HEK293 (cell line): ENCODE measurements at regions not wholly inside any gene's neighbourhood (a gene's known extent, or its start where the extent isn't known, plus 50 kb on each side); places are given as distances from the start of the nearest gene placed in this dataset.

ENCODE experiments used
- CTCF ChIA-PET: fragments of 350-600 bp; formaldehyde crosslinking; extraction: SDS; loops from one replicate; lab custom pipeline; 2021; ENCODE audit warnings: antibody characterized with exemption; lab: Yijun Ruan, JAX
- POLR2A ChIA-PET: fragments of 300-600 bp; formaldehyde crosslinking; extraction: SDS; loops from one replicate; lab custom pipeline; 2020; ENCODE audit warnings: antibody characterized with exemption, inconsistent platforms; lab: Yijun Ruan, JAX
- H3K27ac ChIP-seq: fragments of 200-500 bp; sonication (Bioruptor generic); 2 replicates; pipeline ENCODE4 v1.5.1; 2014; ENCODE audit warnings: low read depth, low read length, control low read depth, inconsistent platforms; ENCODE audit errors: extremely low read depth
- H3K36me3 ChIP-seq, 2 experiments: fragments of 200-500 bp in 1 of 2; sonication (Bioruptor generic) in 1 of 2; 1 replicate in 1 of 2; 2 replicates in 1 of 2; pipeline ENCODE4 v1.5.1; 2014 to 2017; ENCODE audit warnings: inconsistent platforms in 2 of 2, low read length in 2 of 2; ENCODE audit not compliant: control insufficient read depth in 2 of 2, insufficient read depth in 1 of 2
- H3K4me1 ChIP-seq: fragments of 200-500 bp; sonication (Bioruptor generic); 2 replicates; pipeline ENCODE4 v1.5.1; 2014; ENCODE audit warnings: mild to moderate bottlenecking, low read length, inconsistent platforms; ENCODE audit not compliant: control insufficient read depth, insufficient read depth
- H3K4me3 ChIP-seq: 2 replicates; pipeline ENCODE4 v1.5.1; 2011; ENCODE audit warnings: low read depth, mild to moderate bottlenecking, control low read depth, low read length, moderate library complexity
- H3K9me3 ChIP-seq: fragments of 200-500 bp; sonication (Bioruptor generic); 2 replicates; pipeline ENCODE4 v1.5.1; 2014; ENCODE audit warnings: low read depth, low read length, inconsistent platforms; ENCODE audit not compliant: control insufficient read depth, insufficient read depth
- MEIS1 ChIP-seq: sonication (generic); formaldehyde crosslinking; IDR thresholded peaks from 2 replicates; pipeline ENCODE4 v1.8.1; 2022; ENCODE audit warnings: missing genetic modification reagents, mild to moderate bottlenecking, borderline replicate concordance
- PRDM1 ChIP-seq: fragments of 450-650 bp; formaldehyde crosslinking; IDR thresholded peaks from 2 replicates; pipeline ENCODE4; 2016; ENCODE audit warnings: missing biosample characterization, missing genetic modification characterization
- SETDB1 ChIP-seq: IDR thresholded peaks from one replicate; pipeline ENCODE4 v1.6.1; 2017; ENCODE audit warnings: mild to moderate bottlenecking, low read length, moderate library complexity, mixed read lengths; ENCODE audit not compliant: insufficient read length
- ZBTB7A ChIP-seq: fragments of 450-650 bp; formaldehyde crosslinking; IDR thresholded peaks from 2 replicates; pipeline ENCODE4 v1.5.1; 2016; ENCODE audit warnings: low read depth, missing biosample characterization, missing genetic modification characterization
- ZFHX2 ChIP-seq: fragments of 450-650 bp; formaldehyde crosslinking; conservative IDR thresholded peaks from 2 replicates; pipeline ENCODE4 v1.5.1; 2016; ENCODE audit warnings: missing biosample characterization, missing genetic modification characterization
- ZNF223 ChIP-seq: fragments of 450-650 bp; formaldehyde crosslinking; IDR thresholded peaks from 2 replicates; pipeline ENCODE4 v1.5.1; 2016; ENCODE audit warnings: missing biosample characterization, missing genetic modification characterization
- ZNF24 ChIP-seq: fragments of 450-650 bp; formaldehyde crosslinking; IDR thresholded peaks from 2 replicates; pipeline ENCODE4 v1.5.1; 2016; ENCODE audit warnings: missing biosample characterization, missing genetic modification characterization
- ZNF274 ChIP-seq, 2 experiments: fragments of 200-500 bp in 1 of 2; fragments of 450-650 bp in 1 of 2; sonication (Bioruptor generic) in 1 of 2; formaldehyde crosslinking in 1 of 2; IDR thresholded peaks; 2 replicates each; pipeline versions ENCODE4 v1.5.1 to v1.6.1; 2014 to 2016; ENCODE audit warnings: borderline replicate concordance in 1 of 2, inconsistent platforms in 1 of 2, low read length in 1 of 2, missing biosample characterization in 1 of 2, missing genetic modification characterization in 1 of 2
- ZNF311 ChIP-seq: fragments of 450-650 bp; formaldehyde crosslinking; IDR thresholded peaks from 2 replicates; pipeline ENCODE4 v1.5.1; 2017; ENCODE audit warnings: missing biosample characterization, missing genetic modification characterization, borderline replicate concordance
- ZNF341 ChIP-seq: fragments of 450-650 bp; formaldehyde crosslinking; IDR thresholded peaks from 2 replicates; pipeline ENCODE4; 2016; ENCODE audit warnings: low read depth, missing biosample characterization, missing genetic modification characterization
- ZNF433 ChIP-seq: fragments of 450-650 bp; formaldehyde crosslinking; IDR thresholded peaks from 2 replicates; pipeline ENCODE4 v1.5.1; 2016; ENCODE audit warnings: missing biosample characterization, missing genetic modification characterization, low read depth
- ZNF473 ChIP-seq: fragments of 450-650 bp; formaldehyde crosslinking; IDR thresholded peaks from 2 replicates; pipeline ENCODE4 v1.5.1; 2017; ENCODE audit warnings: missing biosample characterization, missing genetic modification characterization
- ZNF610 ChIP-seq: fragments of 450-650 bp; formaldehyde crosslinking; IDR thresholded peaks from 2 replicates; pipeline ENCODE4 v1.5.1; 2016; ENCODE audit warnings: missing biosample characterization, missing genetic modification characterization, borderline replicate concordance
- ZNF629 ChIP-seq: fragments of 450-650 bp; formaldehyde crosslinking; IDR thresholded peaks from 2 replicates; pipeline ENCODE4 v1.5.1; 2017; ENCODE audit warnings: missing biosample characterization, missing genetic modification characterization
- ZNF785 ChIP-seq: fragments of 450-650 bp; formaldehyde crosslinking; IDR thresholded peaks from 2 replicates; pipeline ENCODE4 v1.5.1; 2016; ENCODE audit warnings: missing biosample characterization, missing genetic modification characterization
- ZXDB ChIP-seq: fragments of 450-650 bp; formaldehyde crosslinking; IDR thresholded peaks from 2 replicates; pipeline ENCODE4 v1.5.1; 2016; ENCODE audit warnings: missing biosample characterization, missing genetic modification characterization
- TF ChIP-seq, protein P1 (sequence below): fragments of 450-650 bp; formaldehyde crosslinking; IDR thresholded peaks from 2 replicates; pipeline ENCODE4 v1.5.1; 2016; ENCODE audit warnings: missing biosample characterization, missing genetic modification characterization
- TF ChIP-seq, protein P2 (sequence below): fragments of 450-650 bp; formaldehyde crosslinking; IDR thresholded peaks from 2 replicates; pipeline ENCODE4 v1.5.1; 2016; ENCODE audit warnings: missing biosample characterization, missing genetic modification characterization

DNA sequence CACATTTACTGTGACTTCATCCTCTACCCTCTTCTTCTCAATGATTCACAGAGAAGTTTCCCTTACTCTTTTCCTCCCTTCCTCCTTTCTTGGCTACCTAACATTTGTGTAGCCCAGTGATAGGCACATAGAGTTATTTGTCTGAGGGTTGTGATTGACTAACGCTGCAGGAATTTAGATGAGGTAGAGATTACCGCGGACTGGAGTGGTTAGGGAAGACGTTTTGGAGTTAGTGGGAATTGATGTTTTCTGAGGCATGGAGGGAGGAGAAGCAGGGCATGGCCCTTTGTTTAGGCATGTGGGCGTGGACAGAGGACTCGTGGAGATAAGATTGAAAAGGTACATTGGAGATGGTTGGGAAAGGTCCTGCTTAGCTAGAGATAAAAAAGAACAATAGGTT is 246.7 kb downstream of the GPAT3 start:
- Histone ChIP-seq H3K4me3 (no peak overlapping the region), H3K4me1 (no peaks in the 10 kb centered on the region), H3K36me3 (no peaks in the 10 kb centered on the region), H3K27ac (no peak overlapping the region), H3K9me3 (no peaks in the 10 kb centered on the region)
- TF ChIP-seq ZNF610 (tag by site-specific recombination), result no peak
- CTCF ChIA-PET, result no interaction called here
- POLR2A ChIA-PET, result no interaction called here

DNA sequence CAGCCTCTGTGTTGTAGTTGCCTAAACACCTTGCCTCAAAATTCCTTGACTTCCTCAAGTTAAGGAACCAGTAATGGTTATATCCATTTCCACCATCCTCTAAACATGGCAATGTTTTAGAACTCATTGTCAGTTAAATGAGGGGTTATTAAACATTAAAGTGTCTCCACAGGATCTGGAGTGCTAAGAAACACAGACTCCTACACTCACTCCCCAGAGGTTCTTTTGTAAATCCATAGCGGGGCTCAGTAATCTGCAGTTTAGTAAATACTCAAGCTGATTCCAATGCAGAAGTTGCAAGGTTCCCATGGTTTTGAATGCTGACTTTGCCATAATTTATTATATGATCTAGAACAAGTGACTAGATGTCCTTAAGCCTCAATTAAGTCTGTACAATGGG is 245.5 kb downstream of the GPAT3 start:
- H3K36me3 ChIP-seq, result no peaks in the 10 kb centered on the region
- no peak overlapping the region for H3K4me3 ChIP-seq
- no peak overlapping the region for H3K27ac ChIP-seq
- H3K9me3 ChIP-seq, result no peaks in the 10 kb centered on the region
- POLR2A ChIA-PET, result no interaction called here
- H3K4me1 ChIP-seq, result no peaks in the 10 kb centered on the region
- TF ChIP-seq ZNF473 (tag by site-specific recombination) (no peak), SETDB1 (no peak), ZNF24 (tag by site-specific recombination) (no peak), ZFHX2 (tag by site-specific recombination) (no peak), ZNF223 (tag by site-specific recombination) (no peak), ZNF311 (tag by site-specific recombination) (no peak), ZNF341 (no peak)
- TF ChIP-seq, protein P1, sequence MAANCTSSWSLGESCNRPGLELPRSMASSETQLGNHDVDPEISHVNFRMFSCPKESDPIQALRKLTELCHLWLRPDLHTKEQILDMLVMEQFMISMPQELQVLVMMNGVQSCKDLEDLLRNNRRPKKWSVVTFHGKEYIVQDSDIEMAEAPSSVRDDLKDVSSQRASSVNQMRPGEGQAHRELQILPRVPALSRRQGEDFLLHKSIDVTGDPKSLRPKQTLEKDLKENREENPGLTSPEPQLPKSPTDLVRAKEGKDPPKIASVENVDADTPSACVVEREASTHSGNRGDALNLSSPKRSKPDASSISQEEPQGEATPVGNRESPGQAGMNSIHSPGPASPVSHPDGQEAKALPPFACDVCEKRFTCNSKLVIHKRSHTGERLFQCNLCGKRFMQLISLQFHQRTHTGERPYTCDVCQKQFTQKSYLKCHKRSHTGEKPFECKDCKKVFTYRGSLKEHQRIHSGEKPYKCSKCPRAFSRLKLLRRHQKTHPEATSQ, result no peak
- TF ChIP-seq, protein P2, sequence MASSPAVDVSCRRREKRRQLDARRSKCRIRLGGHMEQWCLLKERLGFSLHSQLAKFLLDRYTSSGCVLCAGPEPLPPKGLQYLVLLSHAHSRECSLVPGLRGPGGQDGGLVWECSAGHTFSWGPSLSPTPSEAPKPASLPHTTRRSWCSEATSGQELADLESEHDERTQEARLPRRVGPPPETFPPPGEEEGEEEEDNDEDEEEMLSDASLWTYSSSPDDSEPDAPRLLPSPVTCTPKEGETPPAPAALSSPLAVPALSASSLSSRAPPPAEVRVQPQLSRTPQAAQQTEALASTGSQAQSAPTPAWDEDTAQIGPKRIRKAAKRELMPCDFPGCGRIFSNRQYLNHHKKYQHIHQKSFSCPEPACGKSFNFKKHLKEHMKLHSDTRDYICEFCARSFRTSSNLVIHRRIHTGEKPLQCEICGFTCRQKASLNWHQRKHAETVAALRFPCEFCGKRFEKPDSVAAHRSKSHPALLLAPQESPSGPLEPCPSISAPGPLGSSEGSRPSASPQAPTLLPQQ (tag by site-specific recombination), result no peak
- CTCF ChIA-PET, result no interaction called here

DNA sequence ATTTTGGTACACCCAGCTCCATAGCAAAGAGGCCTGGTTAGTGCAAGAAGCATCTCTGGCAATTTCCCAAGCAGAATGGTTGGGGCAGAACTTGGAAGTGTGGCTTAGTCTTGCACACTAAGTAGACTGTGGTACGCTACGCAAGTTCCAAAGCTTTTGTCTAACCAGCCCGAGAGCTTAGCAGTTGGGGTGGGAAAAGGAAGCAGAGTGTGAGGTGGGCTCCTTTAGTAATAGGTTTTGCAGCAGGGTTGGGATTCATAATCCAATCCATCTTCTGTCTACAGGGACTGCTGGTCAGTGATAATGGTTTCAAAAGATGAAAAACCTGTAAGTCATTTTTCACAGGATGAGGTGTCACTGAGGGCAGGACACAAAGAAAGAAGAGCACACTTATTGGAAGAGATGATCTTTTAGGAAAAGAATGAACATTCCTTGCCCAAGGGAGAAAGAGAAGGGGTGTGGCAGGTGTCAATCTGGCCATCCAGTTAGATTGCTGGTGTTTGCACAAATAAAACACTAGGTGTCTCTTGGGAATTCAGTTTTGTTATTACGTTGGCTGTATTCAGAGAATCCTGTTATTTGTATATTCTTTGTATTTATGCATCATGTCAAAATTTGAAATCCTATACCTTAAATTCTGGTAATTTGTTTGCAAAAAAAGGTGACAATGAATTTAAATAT is 244.3 kb downstream of the GPAT3 start:
- Histone ChIP-seq H3K36me3 (no peaks in the 10 kb centered on the region), H3K9me3 (no peaks in the 10 kb centered on the region), H3K4me3 (no peak overlapping the region), H3K4me1 (no peaks in the 10 kb centered on the region)
- CTCF ChIA-PET, result interaction anchor here (0.6 kb wide), 1 partner anchor 9 kb away, joined by 6 read pairs; no protein-coding TSS in a partner anchor
- POLR2A ChIA-PET, result no interaction called here
- no peak for TF ChIP-seq ZNF274 (IDR thresholded peaks at IDR 0.05; ENCODE audit: low read length)
- no peak for TF ChIP-seq ZNF274 (tag by site-specific recombination; IDR thresholded peaks at IDR 0.05; ENCODE audit: borderline replicate concordance)
- TF ChIP-seq, all 188 proteins: peak for 0
- no peak overlapping the region for H3K27ac ChIP-seq

DNA sequence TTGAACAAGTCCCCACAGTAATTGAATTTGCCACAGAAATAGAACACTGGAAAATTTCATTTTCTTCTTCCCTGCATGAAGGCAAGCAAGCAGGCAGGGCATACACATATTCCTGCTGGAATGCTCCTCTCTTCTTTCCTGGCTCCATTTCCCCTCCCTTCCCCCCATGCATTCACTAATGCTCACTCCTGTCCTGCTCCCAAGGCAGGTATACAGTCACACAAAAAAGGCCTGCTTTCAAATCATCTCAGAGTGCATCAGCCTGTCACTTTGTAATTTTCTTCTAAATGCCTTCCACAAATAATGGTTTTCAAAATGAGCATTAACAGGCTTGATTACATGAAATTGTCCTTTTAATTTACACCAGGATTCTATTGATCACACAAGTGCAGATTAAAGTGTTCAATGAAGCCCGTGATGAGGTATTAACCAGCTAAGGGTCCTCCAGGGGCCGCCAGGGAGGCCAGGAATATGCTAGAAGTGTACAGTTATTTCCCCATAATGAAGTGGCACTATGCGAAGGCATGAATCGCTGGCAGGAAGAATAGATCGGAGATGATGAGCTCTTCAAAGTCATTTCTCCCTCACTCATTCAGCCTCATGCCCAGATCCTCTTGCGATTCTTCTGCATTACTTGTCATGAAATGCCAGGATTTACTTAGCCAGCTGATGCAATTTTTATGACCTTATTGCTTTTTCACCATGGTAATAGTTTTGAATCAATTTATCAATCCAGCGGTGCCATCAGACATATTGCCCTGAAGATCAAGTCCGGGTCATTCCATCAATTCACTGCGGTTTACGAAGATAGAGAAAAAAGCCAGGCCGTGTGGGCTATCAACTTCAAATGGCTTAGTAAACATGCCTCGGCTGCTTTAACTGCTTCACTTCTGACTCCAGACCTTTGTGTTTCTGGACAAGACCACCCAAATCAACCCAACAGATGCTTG is 243.5 kb downstream of the GPAT3 start:
- no peaks in the 10 kb centered on the region for H3K9me3 ChIP-seq
- TF ChIP-seq ZNF610 (tag by site-specific recombination), result no peak
- TF ChIP-seq, protein P2 (tag by site-specific recombination), result no peak
- TF ChIP-seq ZBTB7A, result no peak
- TF ChIP-seq ZXDB (tag by site-specific recombination), result no peak
- no peak for TF ChIP-seq MEIS1 (CRISPR knock-in tag)
- TF ChIP-seq ZNF785, result no peak
- no peak for TF ChIP-seq ZNF433 (tag by site-specific recombination)
- TF ChIP-seq ZNF629 (tag by site-specific recombination), result no peak
- no peak for TF ChIP-seq ZNF274 (IDR thresholded peaks at IDR 0.05; ENCODE audit: low read length)
- TF ChIP-seq ZNF274 (tag by site-specific recombination; IDR thresholded peaks at IDR 0.05; ENCODE audit: borderline replicate concordance), result no peak
- TF ChIP-seq PRDM1 (tag by site-specific recombination), result no peak
- no peaks in the 10 kb centered on the region for H3K36me3 ChIP-seq
- ChIA-PET CTCF (interaction anchor here (0.6 kb wide), 1 partner anchor 8 kb away, joined by 6 read pairs; no protein-coding TSS in a partner anchor), POLR2A (no interaction called here)
- no peaks in the 10 kb centered on the region for H3K4me1 ChIP-seq
- H3K27ac ChIP-seq, result no peak overlapping the region
- H3K4me3 ChIP-seq, result no peak overlapping the region
